Inflammatory macrophage (primary cell): ENCODE measurements at regions not wholly inside any gene's neighbourhood (a gene's known extent, or its start where the extent isn't known, plus 50 kb on each side); places are given as distances from the start of the nearest gene placed in this dataset.

Experiments
- DNase-seq, 2 donors: peaks; one replicate each; pipeline ENCODE4 v3.0.0-alpha.2; 2020 to 2022

GRCh38 chr9:95754533-95755420 lies 120.7 kb upstream of the ERCC6L2 start:
- no peak for DNase-seq

GRCh38 chr9:95753762-95754465 lies 121.6 kb upstream of the ERCC6L2 start:
- DNase-seq = no peak

GRCh38 chr9:95752129-95752731 lies 123.3 kb upstream of the ERCC6L2 start:
- DNase-seq = no peak

- no peak for DNase-seq
Observed at GRCh38 chr9:95751520-95751790, 124.0 kb upstream of the ERCC6L2 start.

GRCh38 chr9:95750725-95751519 lies 124.6 kb upstream of the ERCC6L2 start:
- no peak for DNase-seq

- no peak for DNase-seq
Observed at GRCh38 chr9:95749493-95749892, 126.0 kb upstream of the ERCC6L2 start.

GRCh38 chr9:95746408-95747180 lies 128.9 kb upstream of the ERCC6L2 start:
- no peak for DNase-seq

GRCh38 chr9:95742821-95743220 lies 132.7 kb upstream of the ERCC6L2 start:
- no peak for DNase-seq

- no peak for DNase-seq
Observed at GRCh38 chr9:95741631-95742030, 133.9 kb upstream of the ERCC6L2 start.

- DNase-seq = no peak
Observed at GRCh38 chr9:95740217-95741004, 135.1 kb upstream of the ERCC6L2 start.

GRCh38 chr9:95738438-95738837 lies 137.1 kb upstream of the ERCC6L2 start:
- no peak for DNase-seq

GRCh38 chr9:95736891-95737522 lies 138.5 kb upstream of the ERCC6L2 start:
- DNase-seq = no peak

- no peak for DNase-seq
Observed at GRCh38 chr9:95736370-95736769, 139.1 kb upstream of the ERCC6L2 start.

GRCh38 chr9:95735701-95736100 lies 139.8 kb upstream of the ERCC6L2 start:
- DNase-seq = no peak

GRCh38 chr9:95733741-95734666 lies 141.5 kb upstream of the ERCC6L2 start:
- no peak for DNase-seq

GRCh38 chr9:95732802-95733688 lies 142.4 kb upstream of the ERCC6L2 start:
- DNase-seq = no peak

- no peak for DNase-seq
Observed at GRCh38 chr9:95731876-95732275, 143.6 kb upstream of the ERCC6L2 start.

- DNase-seq = no peak
Observed at GRCh38 chr9:95729669-95730368, 145.7 kb upstream of the ERCC6L2 start.
